NCI-H526 (cell line): ENCODE measurements at regions not wholly inside any gene's neighbourhood (a gene's known extent, or its start where the extent isn't known, plus 50 kb on each side); places are given as distances from the start of the nearest gene placed in this dataset.
"Not testable (repeated sequence)": the region's sequence is repeated elsewhere in the genome, so short reads cannot be mapped to it uniquely, and the experiment has no call there.

Experiments used
- DNase-seq, 2 experiments: peaks; one replicate each; lab custom pipeline; 2025; lab: John Stamatoyannopoulos, UW

- DNase-seq, result no peak
Observed at GRCh38 chr14:105889666-105890473, 363.5 kb downstream of the TMEM121 start.

GRCh38 chr14:105890474-105891220 lies 364.3 kb downstream of the TMEM121 start:
- DNase-seq, result no peak

GRCh38 chr14:105891221-105891602 lies 364.8 kb downstream of the TMEM121 start:
- no peak for DNase-seq

DNA sequence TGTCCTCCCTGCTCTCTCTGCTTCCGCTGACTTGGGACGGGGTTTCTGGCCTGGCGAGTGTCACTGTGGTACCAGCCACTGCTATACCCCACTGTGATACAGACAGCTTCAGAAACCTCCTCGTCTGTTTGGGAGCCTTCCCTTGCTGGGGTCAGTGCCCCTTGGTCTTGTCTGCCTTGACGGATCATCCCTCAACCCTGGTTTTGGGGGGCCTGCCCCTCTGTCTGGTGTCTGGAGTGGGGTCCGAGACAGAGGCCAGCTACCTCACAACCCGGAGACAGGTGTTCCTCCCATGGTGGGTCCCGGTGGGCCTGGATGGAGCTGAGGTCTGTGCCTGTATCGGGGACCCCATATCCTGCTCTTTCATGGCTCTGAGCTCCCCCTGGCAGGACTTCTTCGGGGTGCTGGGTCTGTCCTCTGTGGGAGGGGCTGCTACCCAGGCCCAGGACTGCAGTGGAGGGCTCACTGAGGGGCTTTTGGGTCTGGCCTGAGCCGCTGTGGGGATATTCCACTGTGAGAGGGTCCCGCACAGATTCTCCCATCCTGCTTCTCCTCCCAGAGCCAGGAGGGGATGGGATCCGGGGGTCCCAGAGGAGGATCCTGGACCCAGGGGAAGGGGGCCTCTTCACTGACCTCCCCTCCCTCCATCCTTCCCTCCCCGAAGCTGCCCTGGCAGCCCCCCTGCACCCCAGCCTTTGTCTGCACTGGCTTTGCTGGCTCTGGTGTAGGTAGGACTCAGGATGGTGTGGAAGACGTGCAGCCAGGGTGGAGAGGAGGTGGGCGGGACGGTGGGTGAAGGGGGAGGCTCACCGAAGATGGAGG lies 365.5 kb downstream of the TMEM121 start:
- DNase-seq, result no peak

GRCh38 chr14:105892453-105893441 lies 366.4 kb downstream of the TMEM121 start:
- not testable (repeated sequence) for DNase-seq

DNA sequence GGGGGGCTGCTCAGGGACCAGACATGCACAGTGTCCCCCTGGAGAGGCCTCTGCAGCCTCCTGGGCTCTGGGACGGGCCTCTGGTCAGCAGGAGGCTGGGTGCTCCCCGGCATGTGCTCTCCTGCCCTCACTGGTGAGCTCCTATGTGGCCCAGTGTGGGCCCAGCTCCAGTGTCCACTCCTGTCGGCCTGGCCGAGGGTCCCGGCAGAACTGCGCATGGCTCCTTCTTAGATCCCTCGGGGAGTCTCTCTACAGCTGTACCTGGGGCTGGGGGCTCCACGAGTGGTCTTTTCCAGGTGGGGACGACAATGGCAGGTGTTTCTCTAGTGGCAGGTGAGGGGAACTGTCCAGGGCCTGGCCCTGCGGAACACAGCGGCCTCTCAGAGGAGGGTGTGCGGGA lies 367.3 kb downstream of the TMEM121 start:
- DNase-seq, result not testable (repeated sequence)

DNA sequence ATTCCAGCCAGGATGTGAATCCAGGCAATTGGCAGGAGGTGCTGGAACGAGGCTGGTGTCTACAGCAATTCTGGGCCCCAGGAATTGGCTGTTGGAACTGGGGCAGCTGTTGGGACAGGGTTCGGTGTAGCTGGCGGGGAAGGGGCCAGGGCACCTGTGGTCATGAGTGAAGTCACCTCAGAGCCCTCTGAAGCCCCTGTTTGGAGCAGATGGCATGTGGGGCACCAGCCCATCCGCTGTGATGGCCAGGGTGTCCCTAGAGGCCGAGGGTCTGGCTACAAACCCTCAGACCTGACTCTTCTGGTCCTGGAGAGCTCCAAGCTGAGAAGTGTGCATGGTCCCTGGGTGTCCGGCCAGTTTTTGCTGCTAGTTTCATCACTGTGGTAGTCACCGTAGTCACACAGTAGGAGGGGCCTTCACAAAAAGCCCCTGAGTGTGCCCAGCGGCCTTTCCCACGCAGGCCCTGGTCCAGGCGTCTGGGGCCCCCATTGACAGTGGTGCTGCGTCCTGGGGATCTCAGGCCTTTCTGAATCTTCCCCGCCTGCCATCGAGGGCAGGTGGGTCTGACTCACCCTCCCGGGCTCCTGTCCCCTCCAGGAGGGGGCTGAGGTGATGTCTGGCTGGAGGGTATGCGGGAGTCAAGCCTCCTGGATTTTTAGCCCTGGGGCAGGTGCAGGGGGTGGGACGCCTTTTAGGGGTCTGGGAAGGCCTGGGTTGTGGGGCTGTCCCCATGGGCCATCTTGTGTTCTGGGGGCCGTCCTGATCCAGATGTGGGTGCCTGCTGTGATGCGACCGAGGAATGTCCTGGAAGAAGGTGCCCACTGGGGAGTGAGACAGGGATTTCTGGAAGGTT lies 368.0 kb downstream of the TMEM121 start:
- DNase-seq, result no peak

DNA sequence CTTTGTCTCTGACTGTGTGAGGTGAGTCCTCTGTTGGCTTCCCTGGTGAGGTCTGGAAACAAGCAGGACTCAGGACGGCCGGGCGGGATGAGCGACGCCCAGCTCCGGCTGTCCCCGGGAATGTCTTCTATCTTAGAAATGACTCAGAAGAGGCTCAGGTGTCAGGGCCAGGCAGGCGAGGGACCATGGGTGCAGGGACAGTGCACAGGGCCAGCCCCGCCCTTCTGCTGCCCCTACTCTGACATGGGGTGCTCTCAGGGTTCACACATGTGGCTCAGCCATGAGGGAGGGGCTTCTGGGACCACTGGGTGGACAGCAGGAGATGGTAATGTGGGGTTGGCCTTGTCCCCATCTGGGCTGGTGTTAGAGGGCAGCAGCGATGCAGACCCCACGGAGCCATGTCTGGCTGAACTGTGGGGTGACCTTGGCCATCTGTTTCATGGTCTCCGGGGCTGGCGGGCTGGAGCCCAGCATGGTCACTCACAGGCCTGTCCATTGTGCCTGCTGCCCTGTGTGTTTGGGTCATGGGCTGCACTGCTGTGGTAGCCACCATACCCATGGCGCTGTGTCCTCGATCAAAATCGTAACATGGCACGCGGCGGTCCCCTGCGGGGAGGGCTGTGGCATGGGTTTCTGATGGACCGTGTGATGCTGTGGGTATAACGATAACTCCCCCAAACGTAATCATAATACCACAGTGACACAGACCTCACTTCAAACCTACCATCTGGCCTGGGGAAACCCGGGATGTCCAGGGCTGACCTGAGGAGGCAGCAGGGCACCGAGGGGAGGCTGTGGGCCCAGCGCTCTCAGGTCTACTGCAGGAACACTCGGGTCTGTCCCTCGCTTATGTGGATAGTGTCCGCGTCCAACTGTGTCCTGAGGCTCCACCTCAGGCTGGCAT lies 368.8 kb downstream of the TMEM121 start:
- no peak for DNase-seq

- not testable (repeated sequence) for DNase-seq
Observed at GRCh38 chr14:105896206-105896605, 369.8 kb downstream of the TMEM121 start.

- DNase-seq, result not testable (repeated sequence)
Observed at GRCh38 chr14:105896961-105897724, 370.8 kb downstream of the TMEM121 start.

DNA sequence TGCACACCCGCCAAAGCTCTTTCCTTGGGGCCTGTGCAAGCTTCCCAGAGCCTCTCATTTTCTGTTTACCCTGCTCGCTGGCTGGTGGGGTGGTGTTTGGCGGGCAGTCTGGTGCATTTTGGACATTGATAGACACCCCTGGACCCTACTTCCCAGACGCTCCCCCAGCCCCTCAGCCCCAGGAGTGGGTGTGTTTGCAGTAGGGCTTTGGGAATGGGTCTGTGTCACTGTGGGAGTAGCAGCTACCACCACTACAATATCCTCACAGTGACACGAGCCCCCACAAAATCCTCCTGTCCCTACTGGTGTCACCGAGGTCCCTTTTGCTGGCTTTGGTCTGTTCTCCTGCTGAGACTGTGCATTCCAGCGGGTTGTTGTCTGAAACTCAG lies 371.3 kb downstream of the TMEM121 start:
- no peak for DNase-seq

DNA sequence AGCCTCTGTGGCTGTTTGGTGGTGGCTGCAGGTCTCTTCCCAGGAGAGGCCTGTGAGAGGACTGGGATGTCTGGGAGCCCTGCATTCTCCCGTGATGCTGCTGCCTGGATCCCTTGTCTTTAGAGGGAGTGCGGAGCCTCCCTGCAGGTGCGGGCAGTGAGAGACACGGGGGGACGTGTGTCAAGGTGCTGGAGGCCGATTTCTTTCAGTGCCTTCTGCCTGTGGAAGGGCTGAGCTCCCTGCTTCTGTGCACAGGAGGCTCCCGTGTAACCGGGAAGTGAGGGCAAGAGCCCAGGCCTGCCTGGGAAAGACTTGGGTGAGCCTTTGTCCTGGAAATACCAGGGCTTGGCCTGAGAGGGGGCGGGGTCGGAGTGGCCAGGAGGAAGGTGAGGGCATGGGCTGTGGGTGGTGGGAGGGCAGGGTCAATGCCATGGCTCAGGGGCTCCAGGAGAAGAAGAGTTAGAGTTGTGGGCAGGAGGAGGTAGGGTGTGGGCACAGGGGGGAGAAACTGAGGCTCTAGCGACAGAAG lies 372.2 kb downstream of the TMEM121 start:
- DNase-seq, result no peak

DNA sequence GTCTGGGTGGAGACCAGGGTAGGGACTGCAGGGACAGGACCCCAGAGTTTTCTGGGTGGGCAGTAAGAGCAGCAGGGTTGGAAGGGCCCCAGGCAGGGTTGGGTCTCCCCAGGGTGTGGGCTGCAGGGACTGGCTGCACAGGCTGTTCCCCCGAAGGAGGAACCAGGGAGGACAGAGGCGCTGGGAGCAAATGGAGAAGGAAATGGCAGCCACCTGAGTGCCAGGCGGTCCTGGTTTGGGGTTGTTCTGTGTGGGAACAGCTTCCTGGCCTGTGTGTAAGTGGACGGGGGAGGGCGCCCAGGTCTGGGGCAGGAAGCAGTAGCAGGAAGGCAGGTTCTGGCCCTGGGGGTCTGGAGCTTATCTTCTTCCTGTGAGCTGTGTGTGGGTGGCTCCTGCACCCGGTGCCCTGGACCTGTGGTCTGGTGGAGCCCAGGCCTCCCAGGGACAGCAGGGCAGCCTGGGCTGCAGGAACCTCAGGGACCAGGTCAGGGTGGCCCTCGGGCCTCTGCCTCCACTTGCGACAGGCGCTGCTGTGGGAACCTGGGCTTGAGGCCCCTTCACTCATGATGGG lies 372.8 kb downstream of the TMEM121 start:
- no peak for DNase-seq

DNA sequence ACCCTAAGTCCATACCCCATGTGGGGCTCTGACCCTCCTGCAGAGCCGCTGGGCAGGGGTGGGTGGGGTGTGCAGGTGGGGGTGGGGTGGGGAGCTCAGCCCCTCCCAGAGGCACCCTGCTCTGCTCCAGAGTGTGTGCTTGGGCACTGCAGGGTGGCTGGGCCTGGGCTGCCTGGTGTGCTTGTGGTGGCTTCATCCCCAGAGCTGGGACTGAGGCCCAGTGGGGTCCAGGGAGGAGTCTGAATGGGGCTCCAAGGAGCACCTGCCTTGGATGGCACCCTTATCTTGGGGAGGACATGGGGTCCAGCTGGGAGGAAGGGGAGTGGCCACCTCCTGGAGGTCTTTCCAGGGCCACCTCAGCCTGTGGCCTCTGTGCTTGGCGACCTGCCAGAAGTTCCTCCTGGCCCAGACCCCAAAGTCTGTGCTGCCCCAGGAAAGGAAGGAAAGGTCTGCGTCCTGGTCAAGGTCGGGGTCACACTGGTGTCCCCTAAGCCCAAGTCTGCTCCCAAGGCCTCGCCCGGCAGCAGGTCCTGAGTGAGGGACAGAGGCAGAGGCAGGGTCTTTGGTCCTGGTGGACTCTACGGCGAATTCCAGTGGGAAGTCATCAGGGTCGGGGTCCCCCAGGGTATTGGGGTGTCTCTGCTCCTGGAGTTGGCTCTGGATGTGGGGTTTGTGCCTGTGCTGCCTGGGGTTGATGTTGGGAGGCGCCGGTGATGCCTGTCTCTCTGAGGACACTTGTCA lies 373.4 kb downstream of the TMEM121 start:
- no peak for DNase-seq

- no peak for DNase-seq
Observed at GRCh38 chr14:105900398-105901160, 374.2 kb downstream of the TMEM121 start.

GRCh38 chr14:105901226-105901625 lies 374.8 kb downstream of the TMEM121 start:
- DNase-seq, result no peak
